ENCODE measurements at regions not wholly inside any gene's neighbourhood (a gene's known extent, or its start where the extent isn't known, plus 50 kb on each side); places are given as distances from the start of the nearest gene placed in this dataset.

- TF ChIP-seq POLR2A (IDR thresholded peaks at IDR 0.05; ENCODE audit: low read length) = no peak
- no peak for TF ChIP-seq GATA1 (IDR thresholded peaks at IDR 0.05; ENCODE audit: low read depth, low read length)
- no peak for DNase-seq
Observed at GRCh38 chr9:108138516-108138915, 648.9 kb upstream of the KLF4 start.

GRCh38 chr9:108136656-108137055 lies 647.1 kb upstream of the KLF4 start:
- TF ChIP-seq POLR2A (IDR thresholded peaks at IDR 0.05; ENCODE audit: low read length) = no peak
- TF ChIP-seq GATA1 (IDR thresholded peaks at IDR 0.05; ENCODE audit: low read depth, low read length) = no peak
- no peak for DNase-seq

GRCh38 chr9:108134486-108135128 lies 645.0 kb upstream of the KLF4 start:
- TF ChIP-seq GATA1 (IDR thresholded peaks at IDR 0.05; ENCODE audit: low read depth, low read length) (no peak), POLR2A (IDR thresholded peaks at IDR 0.05; ENCODE audit: low read length) (no peak)
- DNase-seq = no peak

- DNase-seq = no peak
- TF ChIP-seq POLR2A (IDR thresholded peaks at IDR 0.05; ENCODE audit: low read length) = no peak
- no peak for TF ChIP-seq GATA1 (IDR thresholded peaks at IDR 0.05; ENCODE audit: low read depth, low read length)
Observed at GRCh38 chr9:108133680-108134079, 644.1 kb upstream of the KLF4 start.

- no peak for DNase-seq
- TF ChIP-seq POLR2A (IDR thresholded peaks at IDR 0.05; ENCODE audit: low read length) (no peak), GATA1 (IDR thresholded peaks at IDR 0.05; ENCODE audit: low read depth, low read length) (no peak)
Observed at GRCh38 chr9:108133101-108133500, 643.5 kb upstream of the KLF4 start.

GRCh38 chr9:108130905-108131304 lies 641.3 kb upstream of the KLF4 start:
- no peak for DNase-seq
- TF ChIP-seq POLR2A (IDR thresholded peaks at IDR 0.05; ENCODE audit: low read length) (no peak), GATA1 (IDR thresholded peaks at IDR 0.05; ENCODE audit: low read depth, low read length) (no peak)

GRCh38 chr9:108125625-108126024 lies 636.1 kb upstream of the KLF4 start:
- no peak for TF ChIP-seq GATA1 (IDR thresholded peaks at IDR 0.05; ENCODE audit: low read depth, low read length)
- TF ChIP-seq POLR2A (IDR thresholded peaks at IDR 0.05; ENCODE audit: low read length) = no peak
- peak; percentile 8 to 53 for DNase-seq

- DNase-seq = peak; percentile 10 to 23
- no peak for TF ChIP-seq POLR2A (IDR thresholded peaks at IDR 0.05; ENCODE audit: low read length)
- TF ChIP-seq GATA1 (IDR thresholded peaks at IDR 0.05; ENCODE audit: low read depth, low read length) = no peak
Observed at GRCh38 chr9:108119530-108120113, 630.1 kb upstream of the KLF4 start.

- no peak for DNase-seq
Observed at GRCh38 chr9:108117795-108118194, 628.2 kb upstream of the KLF4 start.

GRCh38 chr9:108117306-108117705 lies 627.7 kb upstream of the KLF4 start:
- TF ChIP-seq POLR2A (IDR thresholded peaks at IDR 0.05; ENCODE audit: low read length) (no peak), GATA1 (IDR thresholded peaks at IDR 0.05; ENCODE audit: low read depth, low read length) (no peak)
- DNase-seq = no peak

More at GRCh38 chr9:108117795-108118194, 628.2 kb upstream of the KLF4 start:
- TF ChIP-seq GATA1 (IDR thresholded peaks at IDR 0.05; ENCODE audit: low read depth, low read length) (no peak), POLR2A (IDR thresholded peaks at IDR 0.05; ENCODE audit: low read length) (no peak)

GRCh38 chr9:108113596-108113995 lies 624.0 kb upstream of the KLF4 start:
- TF ChIP-seq POLR2A (IDR thresholded peaks at IDR 0.05; ENCODE audit: low read length) = no peak
- no peak for TF ChIP-seq GATA1 (IDR thresholded peaks at IDR 0.05; ENCODE audit: low read depth, low read length)
- no peak for DNase-seq

GRCh38 chr9:108109927-108110690 lies 620.5 kb upstream of the KLF4 start:
- no peak for DNase-seq
- TF ChIP-seq GATA1 (IDR thresholded peaks at IDR 0.05; ENCODE audit: low read depth, low read length) (no peak), POLR2A (IDR thresholded peaks at IDR 0.05; ENCODE audit: low read length) (no peak)

GRCh38 chr9:108108852-108109448 lies 619.4 kb upstream of the KLF4 start:
- no peak for TF ChIP-seq POLR2A (IDR thresholded peaks at IDR 0.05; ENCODE audit: low read length)
- TF ChIP-seq GATA1 (IDR thresholded peaks at IDR 0.05; ENCODE audit: low read depth, low read length) = no peak
- DNase-seq = peak; percentile 63 to 78

GRCh38 chr9:108108280-108108851 lies 618.8 kb upstream of the KLF4 start:
- peak; percentile 20 to 42 for DNase-seq
- no peak for TF ChIP-seq GATA1 (IDR thresholded peaks at IDR 0.05; ENCODE audit: low read depth, low read length)
- TF ChIP-seq POLR2A (IDR thresholded peaks at IDR 0.05; ENCODE audit: low read length) = no peak

All from erythroblast (primary cell).